ENCODE measurements at regions not wholly inside any gene's neighbourhood (a gene's known extent, or its start where the extent isn't known, plus 50 kb on each side); places are given as distances from the start of the nearest gene placed in this dataset.

- no peak overlapping the region for H3K18ac ChIP-seq (ENCODE audit: extremely low read depth, low read length)
- no peak overlapping the region for H2BK12ac ChIP-seq (ENCODE audit: low read depth, low read length)
- H3K9ac ChIP-seq (replicated peaks in 1 of 4; ENCODE audit: extremely low read depth in 1 of 4, low read depth in 3 of 4, low read length in 3 of 4) = no peak overlapping the region
- H4K8ac ChIP-seq (ENCODE audit: extremely low read depth, insufficient read depth, low read length) = no peak overlapping the region
- no peak overlapping the region for H3K14ac ChIP-seq (ENCODE audit: insufficient read length)
- WGBS, 2 experiments (ENCODE audit: extremely low coverage in 1 of 2, insufficient coverage in 1 of 2, insufficient read length in 1 of 2, insufficient replicate concordance in 2 of 2, low coverage in 1 of 2, low lambda C conversion rate in 2 of 2, missing lambda C conversion rate in 1 of 2) = 84% methylated on average over 7 of the region's 7 CpGs; no CpG with 5 or more reads in 1 of the 2 experiments
- H3K79me2 ChIP-seq (ENCODE audit: control insufficient read depth in 1 of 2, insufficient read depth in 2 of 2, low read length in 2 of 2) = peaks cover 0 to 14% of the 10 kb centered on the region in 2 experiments; a peak in 1 of 4 replicates
- peaks cover 0 to 3% of the 10 kb centered on the region in 2 experiments; a peak in 2 of 4 replicates for H3K9me3 ChIP-seq (ENCODE audit: insufficient read depth in 2 of 2, low read depth in 1 of 2, low read length in 1 of 2)
- H2BK15ac ChIP-seq (ENCODE audit: low read length) = no peak overlapping the region
- H3K4me3 ChIP-seq (ENCODE audit: extremely low read depth in 1 of 4, insufficient read depth in 2 of 4, low read depth in 3 of 4, low read length in 4 of 4) = no peak overlapping the region
- no peak overlapping the region for H3K23ac ChIP-seq (ENCODE audit: insufficient read length)
- H3K4me2 ChIP-seq (ENCODE audit: insufficient read depth in 1 of 2, low read depth in 2 of 2, low read length in 2 of 2) = no peak overlapping the region
- no peak overlapping the region for H4K91ac ChIP-seq (replicated peaks; ENCODE audit: insufficient read length, low read length)
- ChIA-PET CTCF (ENCODE audit: partially characterized antibody) (interaction anchor here (1.2 kb wide), 1 partner anchor 207 kb away, joined by 3 read pairs; no protein-coding TSS in a partner anchor), POLR2A (ENCODE audit: partially characterized antibody) (no interaction called here)
- H3K36me3 ChIP-seq (ENCODE audit: control insufficient read depth in 2 of 4, insufficient read depth in 4 of 4, low read length in 3 of 4) = no peaks in the 10 kb centered on the region
- no peaks in the 10 kb centered on the region for H3K27me3 ChIP-seq (replicated peaks in 1 of 4; ENCODE audit: control insufficient read depth in 3 of 4, extremely low read depth in 1 of 4, insufficient read depth in 3 of 4, low read length in 3 of 4)
- peaks cover 4% of the 10 kb centered on the region for H3K79me1 ChIP-seq (ENCODE audit: low read depth, low read length)
- H2BK20ac ChIP-seq (ENCODE audit: low read length) = no peak overlapping the region
- no peak overlapping the region for H2BK5ac ChIP-seq (ENCODE audit: low read depth, low read length)
- no peaks in the 10 kb centered on the region for H3K23me2 ChIP-seq (ENCODE audit: low read depth, low read length)
- H2AFZ ChIP-seq (ENCODE audit: low read length) = no peak overlapping the region
- FAIRE-seq = no peak
- no peak for DNase-seq (ENCODE audit: low read depth in 1 of 2, low spot score in 2 of 2)
- H3K56ac ChIP-seq (replicated peaks; ENCODE audit: insufficient read length, low read depth, low read length) = no peak overlapping the region
- no peak overlapping the region for H2BK120ac ChIP-seq (replicated peaks; ENCODE audit: low read depth, low read length)
- H4K5ac ChIP-seq (ENCODE audit: insufficient read length, low read depth, low read length) = no peak overlapping the region
- no peak overlapping the region for H3K27ac ChIP-seq (ENCODE audit: low read depth, low read length)
- no peaks in the 10 kb centered on the region for H4K20me1 ChIP-seq (replicated peaks in 1 of 2; ENCODE audit: control insufficient read depth in 1 of 2, insufficient read depth in 2 of 2, low read length in 2 of 2)
- H2AK5ac ChIP-seq (ENCODE audit: low read depth, low read length) = no peak overlapping the region
- H3K4me1 ChIP-seq (replicated peaks in 1 of 4; ENCODE audit: control insufficient read depth in 3 of 4, insufficient read depth in 4 of 4, low read length in 3 of 4) = no peaks in the 10 kb centered on the region
- no peak overlapping the region for H3K4ac ChIP-seq (replicated peaks; ENCODE audit: insufficient read length, low read depth, low read length)
- no peak for TF ChIP-seq POLR2AphosphoS5 (IDR thresholded peaks at IDR 0.05; ENCODE audit: low read depth, low read length)
- TF ChIP-seq MAFK (IDR thresholded peaks at IDR 0.05; ENCODE audit: low read depth, low read length) = no peak
- TF ChIP-seq SP1 (IDR thresholded peaks at IDR 0.05; ENCODE audit: low read depth, low read length) = no peak
- TF ChIP-seq EGR1 (IDR thresholded peaks at IDR 0.05; ENCODE audit: borderline replicate concordance, low read depth, low read length) = no peak
- no peak for TF ChIP-seq POU5F1 (IDR thresholded peaks at IDR 0.05; ENCODE audit: low read depth, low read length)
- TF ChIP-seq CTBP2 (IDR thresholded peaks at IDR 0.05; ENCODE audit: borderline replicate concordance, insufficient read depth, insufficient read length, low read length) = no peak
- no peak for TF ChIP-seq SIRT6 (IDR thresholded peaks at IDR 0.05; ENCODE audit: low read length)
- TF ChIP-seq FOSL1 (IDR thresholded peaks at IDR 0.05; ENCODE audit: insufficient read depth, low read depth, low read length) = no peak
- no peak for TF ChIP-seq CREB1 (IDR thresholded peaks at IDR 0.05)
- no peak for TF ChIP-seq EZH2 (IDR thresholded peaks at IDR 0.05; ENCODE audit: low read depth, low read length, severe bottlenecking)
- no peak for TF ChIP-seq ATF3 (IDR thresholded peaks at IDR 0.05; ENCODE audit: insufficient read depth, low read depth, low read length)
- no peak for TF ChIP-seq CEBPB (IDR thresholded peaks at IDR 0.05; ENCODE audit: low read depth, low read length)
- no peak for TF ChIP-seq NRF1 (IDR thresholded peaks at IDR 0.05; ENCODE audit: low read depth, low read length)
- TF ChIP-seq RXRA (IDR thresholded peaks at IDR 0.05; ENCODE audit: insufficient read depth, low read depth, low read length) = no peak
- TF ChIP-seq EP300 (IDR thresholded peaks at IDR 0.05; ENCODE audit: borderline replicate concordance in 1 of 2, low read depth in 2 of 2, low read length in 2 of 2) = no peak
- TF ChIP-seq TAF1 (IDR thresholded peaks at IDR 0.05; ENCODE audit: low read depth, low read length) = no peak
Measured at GRCh38 chr11:71164621-71165020, 87.8 kb downstream of the SHANK2 start.

All from H1 (cell line).